Breast epithelium (tissue), 3 donors: ENCODE measurements at regions not wholly inside any gene's neighbourhood (a gene's known extent, or its start where the extent isn't known, plus 50 kb on each side); places are given as distances from the start of the nearest gene placed in this dataset.

Source experiments
- POLR2AphosphoS5 ChIP-seq, 3 donors: sonication (generic); formaldehyde crosslinking; IDR thresholded peaks; one replicate each; pipeline ENCODE4 v1.6.1; 2017; ENCODE audit warnings: antibody characterized with exemption in 3 of 3
- TF ChIP-seq, protein P1 (sequence below), 3 donors: fragments of 450-650 bp; IDR thresholded peaks; one replicate each; pipeline ENCODE4 v1.5.1; 2016 to 2017; ENCODE audit warnings: antibody characterized with exemption in 3 of 3, mild to moderate bottlenecking in 3 of 3, moderate library complexity in 3 of 3

DNA sequence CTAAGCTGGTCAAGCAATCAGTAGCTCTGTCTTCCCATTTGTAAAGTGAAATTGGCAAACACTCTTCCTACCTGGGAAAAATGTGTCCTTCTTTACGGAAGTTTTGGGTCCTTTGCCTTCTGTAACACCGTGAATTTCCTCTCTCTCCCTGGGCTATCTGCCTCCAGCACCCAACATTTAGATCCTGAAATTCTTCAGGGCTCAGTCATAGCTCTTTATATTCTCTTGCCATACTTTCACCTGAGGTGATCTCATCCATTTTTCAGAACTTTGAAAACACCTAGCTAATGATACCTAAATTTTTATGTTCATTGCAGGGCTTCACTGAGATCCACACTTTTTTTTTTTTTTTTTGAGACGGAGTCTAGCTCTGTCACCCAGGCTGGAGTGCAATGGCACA is 1042.2 kb downstream of the DIAPH3 start:
- no peak for TF ChIP-seq POLR2AphosphoS5 (IDR thresholded peaks at IDR 0.05)
- TF ChIP-seq, protein P1, sequence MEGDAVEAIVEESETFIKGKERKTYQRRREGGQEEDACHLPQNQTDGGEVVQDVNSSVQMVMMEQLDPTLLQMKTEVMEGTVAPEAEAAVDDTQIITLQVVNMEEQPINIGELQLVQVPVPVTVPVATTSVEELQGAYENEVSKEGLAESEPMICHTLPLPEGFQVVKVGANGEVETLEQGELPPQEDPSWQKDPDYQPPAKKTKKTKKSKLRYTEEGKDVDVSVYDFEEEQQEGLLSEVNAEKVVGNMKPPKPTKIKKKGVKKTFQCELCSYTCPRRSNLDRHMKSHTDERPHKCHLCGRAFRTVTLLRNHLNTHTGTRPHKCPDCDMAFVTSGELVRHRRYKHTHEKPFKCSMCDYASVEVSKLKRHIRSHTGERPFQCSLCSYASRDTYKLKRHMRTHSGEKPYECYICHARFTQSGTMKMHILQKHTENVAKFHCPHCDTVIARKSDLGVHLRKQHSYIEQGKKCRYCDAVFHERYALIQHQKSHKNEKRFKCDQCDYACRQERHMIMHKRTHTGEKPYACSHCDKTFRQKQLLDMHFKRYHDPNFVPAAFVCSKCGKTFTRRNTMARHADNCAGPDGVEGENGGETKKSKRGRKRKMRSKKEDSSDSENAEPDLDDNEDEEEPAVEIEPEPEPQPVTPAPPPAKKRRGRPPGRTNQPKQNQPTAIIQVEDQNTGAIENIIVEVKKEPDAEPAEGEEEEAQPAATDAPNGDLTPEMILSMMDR (IDR thresholded peaks at IDR 0.05): no peak
